H4 (cell line): ENCODE measurements at regions not wholly inside any gene's neighbourhood (a gene's known extent, or its start where the extent isn't known, plus 50 kb on each side); places are given as distances from the start of the nearest gene placed in this dataset.
A peak's percentile ranks its signal among the peaks of the same experiment; 100 is the strongest.
"Not testable (repeated sequence)": the region's sequence is repeated elsewhere in the genome, so short reads cannot be mapped to it uniquely, and the experiment has no call there.

Experiments
- DNase-seq: peaks from one replicate; pipeline ENCODE4 v3.0.0-alpha.2; 2015; ENCODE audit warnings: low spot score

GRCh38 chr12:33041562-33041961 is 145.0 kb upstream of the PKP2 start:
- no peak for DNase-seq

- not testable (repeated sequence) for DNase-seq
These were observed 137.4 kb upstream of the PKP2 start for GRCh38 chr12:33033999-33034398.

GRCh38 chr12:33026791-33027190 is 130.2 kb upstream of the PKP2 start:
- no peak for DNase-seq

GRCh38 chr12:33022724-33023123 is 126.1 kb upstream of the PKP2 start:
- DNase-seq, result not testable (repeated sequence)

- DNase-seq, result not testable (repeated sequence)
These were observed 120.5 kb upstream of the PKP2 start for GRCh38 chr12:33017029-33017428.

GRCh38 chr12:33012226-33012625 is 115.6 kb upstream of the PKP2 start:
- no peak for DNase-seq

GRCh38 chr12:33006106-33006505 is 109.5 kb upstream of the PKP2 start:
- DNase-seq, result no peak

- DNase-seq, result no peak
These were observed 103.4 kb upstream of the PKP2 start for GRCh38 chr12:33000016-33000415.

- DNase-seq, result no peak
These were observed 100.9 kb upstream of the PKP2 start for GRCh38 chr12:32997471-32997870.

- no peak for DNase-seq
These were observed 99.0 kb upstream of the PKP2 start for GRCh38 chr12:32995623-32996022.

GRCh38 chr12:32993404-32993803 is 96.8 kb upstream of the PKP2 start:
- DNase-seq, result no peak

- no peak for DNase-seq
These were observed 93.1 kb upstream of the PKP2 start for GRCh38 chr12:32989705-32990104.

GRCh38 chr12:32988982-32989381 is 92.4 kb upstream of the PKP2 start:
- no peak for DNase-seq

GRCh38 chr12:32987512-32987911 is 90.9 kb upstream of the PKP2 start:
- no peak for DNase-seq

- peak; percentile 6 for DNase-seq
These were observed 87.4 kb upstream of the PKP2 start for GRCh38 chr12:32983968-32984367.

- no peak for DNase-seq
These were observed 86.8 kb upstream of the PKP2 start for GRCh38 chr12:32983332-32983731.

GRCh38 chr12:32981139-32981538 is 84.6 kb upstream of the PKP2 start:
- DNase-seq, result no peak

- no peak for DNase-seq
These were observed 78.5 kb upstream of the PKP2 start for GRCh38 chr12:32975122-32975521.

GRCh38 chr12:32970465-32971110 is 74.0 kb upstream of the PKP2 start:
- DNase-seq, result no peak

GRCh38 chr12:32964981-32965585 is 68.5 kb upstream of the PKP2 start:
- no peak for DNase-seq

GRCh38 chr12:32956418-32956817 is 59.8 kb upstream of the PKP2 start:
- DNase-seq, result not testable (repeated sequence)

- DNase-seq, result no peak
These were observed 56.1 kb upstream of the PKP2 start for GRCh38 chr12:32952681-32953080.

- no peak for DNase-seq
These were observed 53.2 kb upstream of the PKP2 start for GRCh38 chr12:32949815-32950214.
